Endothelial cell (in vitro differentiated cells): ENCODE measurements at regions not wholly inside any gene's neighbourhood (a gene's known extent, or its start where the extent isn't known, plus 50 kb on each side); places are given as distances from the start of the nearest gene placed in this dataset.

ENCODE experiments used
- DNase-seq: peaks from one replicate; pipeline ENCODE4 v3.0.0; 2021; ENCODE audit warnings: low spot score
- H3K27ac Mint-ChIP-seq: one replicate; pipeline ENCODE4 v1.8.0; 2021; ENCODE audit warnings: mixed read lengths, inconsistent platforms; ENCODE audit not compliant: unreplicated experiment
- H3K27me3 Mint-ChIP-seq: one replicate; pipeline ENCODE4 v1.8.0; 2021; ENCODE audit warnings: mild to moderate bottlenecking, moderate library complexity, mixed read lengths, inconsistent platforms; ENCODE audit not compliant: unreplicated experiment
- H3K36me3 Mint-ChIP-seq: one replicate; pipeline ENCODE4 v1.8.0; 2021; ENCODE audit warnings: mild to moderate bottlenecking, low read depth, mixed read lengths, inconsistent platforms; ENCODE audit not compliant: unreplicated experiment
- H3K4me1 Mint-ChIP-seq: one replicate; pipeline ENCODE4 v1.8.0; 2021; ENCODE audit warnings: mild to moderate bottlenecking, mixed read lengths, inconsistent platforms; ENCODE audit not compliant: unreplicated experiment
- H3K4me3 Mint-ChIP-seq: one replicate; pipeline ENCODE4 v1.8.0; 2021; ENCODE audit warnings: mild to moderate bottlenecking, mixed read lengths, inconsistent platforms; ENCODE audit not compliant: unreplicated experiment
- H3K9me3 Mint-ChIP-seq: one replicate; pipeline ENCODE4 v1.8.0; 2021; ENCODE audit warnings: mixed read lengths, inconsistent platforms; ENCODE audit not compliant: unreplicated experiment
- TF ChIP-seq, protein P1 (sequence below): fragments of 200-600 bp; sonication (generic); IDR thresholded peaks from one replicate; pipeline ENCODE4 v1.5.0; 2021; ENCODE audit warnings: antibody characterized with exemption; ENCODE audit not compliant: unreplicated experiment

- H3K27ac Mint-ChIP-seq, result no peak overlapping the region
- H3K27me3 Mint-ChIP-seq, result no peaks in the 10 kb centered on the region
- TF ChIP-seq, protein P1, sequence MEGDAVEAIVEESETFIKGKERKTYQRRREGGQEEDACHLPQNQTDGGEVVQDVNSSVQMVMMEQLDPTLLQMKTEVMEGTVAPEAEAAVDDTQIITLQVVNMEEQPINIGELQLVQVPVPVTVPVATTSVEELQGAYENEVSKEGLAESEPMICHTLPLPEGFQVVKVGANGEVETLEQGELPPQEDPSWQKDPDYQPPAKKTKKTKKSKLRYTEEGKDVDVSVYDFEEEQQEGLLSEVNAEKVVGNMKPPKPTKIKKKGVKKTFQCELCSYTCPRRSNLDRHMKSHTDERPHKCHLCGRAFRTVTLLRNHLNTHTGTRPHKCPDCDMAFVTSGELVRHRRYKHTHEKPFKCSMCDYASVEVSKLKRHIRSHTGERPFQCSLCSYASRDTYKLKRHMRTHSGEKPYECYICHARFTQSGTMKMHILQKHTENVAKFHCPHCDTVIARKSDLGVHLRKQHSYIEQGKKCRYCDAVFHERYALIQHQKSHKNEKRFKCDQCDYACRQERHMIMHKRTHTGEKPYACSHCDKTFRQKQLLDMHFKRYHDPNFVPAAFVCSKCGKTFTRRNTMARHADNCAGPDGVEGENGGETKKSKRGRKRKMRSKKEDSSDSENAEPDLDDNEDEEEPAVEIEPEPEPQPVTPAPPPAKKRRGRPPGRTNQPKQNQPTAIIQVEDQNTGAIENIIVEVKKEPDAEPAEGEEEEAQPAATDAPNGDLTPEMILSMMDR, result no peak
- no peak overlapping the region for H3K4me3 Mint-ChIP-seq
- H3K9me3 Mint-ChIP-seq, result no peaks in the 10 kb centered on the region
- H3K4me1 Mint-ChIP-seq, result peaks cover 3% of the 10 kb centered on the region
- no peaks in the 10 kb centered on the region for H3K36me3 Mint-ChIP-seq
- no peak for DNase-seq
Measured at GRCh38 chr6:1118287-1118647, 193.6 kb upstream of the FOXQ1 start.

DNA sequence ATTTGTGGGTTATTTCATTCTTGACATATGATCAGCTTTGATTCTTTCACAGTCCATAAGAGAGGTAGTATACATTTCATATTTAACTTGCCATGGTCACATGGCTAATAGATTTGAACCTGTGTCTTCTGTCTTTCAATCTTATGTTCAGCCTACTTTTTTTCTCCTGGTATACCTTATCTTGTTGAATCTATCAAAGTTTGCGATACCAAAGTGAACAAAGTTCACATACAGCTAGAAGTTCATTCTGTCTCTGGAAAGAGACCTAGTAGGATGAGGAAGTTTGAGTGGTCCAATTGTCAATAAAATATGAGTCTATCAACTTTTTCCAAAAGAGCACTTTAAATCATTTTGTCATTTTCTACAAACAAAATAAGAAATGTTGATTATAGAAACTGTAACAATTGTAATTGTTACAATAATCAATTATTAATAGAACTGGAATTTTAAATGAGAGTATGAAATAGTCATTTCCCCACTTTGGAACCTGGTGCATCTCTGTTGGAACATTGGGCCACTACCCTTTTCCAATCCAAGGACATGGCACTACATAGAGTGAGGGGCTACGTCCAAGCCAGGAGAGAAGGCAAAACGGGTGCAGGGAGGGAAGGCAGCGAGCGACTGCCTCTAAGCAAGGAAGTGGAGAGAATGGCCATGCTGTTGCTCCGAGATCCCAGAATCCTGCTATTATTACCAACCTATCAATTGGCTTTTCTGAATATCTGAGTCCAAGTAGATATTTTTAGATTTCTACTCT lies 194.2 kb upstream of the FOXQ1 start:
- Mint-ChIP-seq H3K4me1 (peaks cover 3% of the 10 kb centered on the region), H3K9me3 (no peaks in the 10 kb centered on the region), H3K27me3 (no peaks in the 10 kb centered on the region), H3K36me3 (no peaks in the 10 kb centered on the region), H3K4me3 (no peak overlapping the region), H3K27ac (no peak overlapping the region)
- no peak for DNase-seq
- TF ChIP-seq, protein P1, result no peak

GRCh38 chr6:1116149-1116548 lies 195.7 kb upstream of the FOXQ1 start:
- H3K27me3 Mint-ChIP-seq, result no peaks in the 10 kb centered on the region

DNA sequence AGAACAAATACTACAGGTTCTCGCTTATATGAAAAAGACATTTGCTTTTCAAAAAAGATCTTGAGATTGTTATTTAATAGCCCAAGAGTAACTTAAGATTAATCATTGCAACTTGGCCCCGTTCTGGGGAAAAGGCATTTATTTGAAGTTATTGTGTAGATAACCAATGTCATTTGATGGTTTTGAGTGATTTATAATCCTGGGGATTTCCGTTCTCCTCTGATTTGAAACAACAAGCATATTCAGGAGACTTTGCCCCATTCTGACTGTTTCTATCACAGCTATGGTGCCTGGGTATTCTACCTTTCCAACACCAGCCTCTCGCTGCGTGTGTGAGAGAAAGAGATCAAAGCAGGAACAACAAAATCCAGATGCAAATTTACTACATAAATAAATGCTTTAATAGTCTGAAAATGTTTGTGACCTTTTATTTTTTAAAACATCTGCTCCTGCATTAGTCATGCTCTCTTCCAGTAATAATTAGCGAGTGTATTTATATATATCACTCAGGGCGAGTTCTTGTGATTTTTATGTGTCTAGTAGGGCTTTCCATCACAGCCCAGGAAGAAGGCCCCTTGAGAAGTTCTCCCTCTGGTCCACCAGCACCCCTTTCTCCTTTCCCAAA lies 197.9 kb upstream of the FOXQ1 start:
- no peak for DNase-seq
- Mint-ChIP-seq H3K4me1 (peaks cover 3% of the 10 kb centered on the region), H3K36me3 (no peaks in the 10 kb centered on the region), H3K4me3 (no peak overlapping the region), H3K9me3 (no peaks in the 10 kb centered on the region), H3K27me3 (no peaks in the 10 kb centered on the region), H3K27ac (no peak overlapping the region)
- TF ChIP-seq, protein P1, result no peak

More at GRCh38 chr6:1116149-1116548, 195.7 kb upstream of the FOXQ1 start:
- H3K4me1 Mint-ChIP-seq, result peaks cover 3% of the 10 kb centered on the region
- no peak for DNase-seq
- H3K36me3 Mint-ChIP-seq, result no peaks in the 10 kb centered on the region
- H3K4me3 Mint-ChIP-seq, result no peak overlapping the region
- no peak overlapping the region for H3K27ac Mint-ChIP-seq
- TF ChIP-seq, protein P1, result no peak
- no peaks in the 10 kb centered on the region for H3K9me3 Mint-ChIP-seq

DNA sequence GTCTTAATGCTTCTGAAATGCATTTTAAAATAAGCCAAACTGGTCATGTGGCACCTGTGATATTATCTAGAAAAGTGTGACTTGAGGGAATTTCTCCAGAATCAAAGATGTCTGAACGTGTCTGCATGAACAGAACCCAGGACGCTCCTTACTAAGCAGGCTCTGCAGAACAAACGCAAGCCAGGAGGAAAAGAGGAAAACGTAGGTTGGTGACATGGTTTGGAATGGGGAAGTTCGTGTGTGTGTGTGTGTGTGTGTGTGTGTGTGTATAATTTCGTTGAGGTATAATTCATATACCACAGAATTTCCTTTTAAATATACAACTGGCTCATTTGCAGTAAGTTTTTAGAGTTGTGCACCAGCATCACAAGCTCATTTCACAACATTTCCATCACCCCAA lies 200.5 kb upstream of the FOXQ1 start:
- no peaks in the 10 kb centered on the region for H3K9me3 Mint-ChIP-seq
- peaks cover 1% of the 10 kb centered on the region for H3K27me3 Mint-ChIP-seq
- TF ChIP-seq, protein P1, result no peak
- peaks cover 5% of the 10 kb centered on the region for H3K36me3 Mint-ChIP-seq
- peaks cover 3% of the 10 kb centered on the region for H3K4me1 Mint-ChIP-seq
- H3K4me3 Mint-ChIP-seq, result no peak overlapping the region
- no peak for DNase-seq
- H3K27ac Mint-ChIP-seq, result no peak overlapping the region
